ENCODE measurements at regions not wholly inside any gene's neighbourhood (a gene's known extent, or its start where the extent isn't known, plus 50 kb on each side); places are given as distances from the start of the nearest gene placed in this dataset.
A peak's percentile ranks its signal among the peaks of the same experiment; 100 is the strongest.

GRCh38 chr5:35320029-35320428, 89.7 kb upstream of the PRLR start:
- no peak overlapping the region for H3K4me3 ChIP-seq
- no peaks in the 10 kb centered on the region for H3K27me3 ChIP-seq
- ATAC-seq, result no peak
- H3K9me3 ChIP-seq, result no peaks in the 10 kb centered on the region
- H3K27ac ChIP-seq, result no peak overlapping the region
- H3K4me1 ChIP-seq, result no peaks in the 10 kb centered on the region
- intact Hi-C loops (cut with DNase I), result no loop called here
- H3K36me3 ChIP-seq, result no peaks in the 10 kb centered on the region
- no peak for DNase-seq
- TF ChIP-seq CTCF (IDR thresholded peaks at IDR 0.05), result no peak

DNA sequence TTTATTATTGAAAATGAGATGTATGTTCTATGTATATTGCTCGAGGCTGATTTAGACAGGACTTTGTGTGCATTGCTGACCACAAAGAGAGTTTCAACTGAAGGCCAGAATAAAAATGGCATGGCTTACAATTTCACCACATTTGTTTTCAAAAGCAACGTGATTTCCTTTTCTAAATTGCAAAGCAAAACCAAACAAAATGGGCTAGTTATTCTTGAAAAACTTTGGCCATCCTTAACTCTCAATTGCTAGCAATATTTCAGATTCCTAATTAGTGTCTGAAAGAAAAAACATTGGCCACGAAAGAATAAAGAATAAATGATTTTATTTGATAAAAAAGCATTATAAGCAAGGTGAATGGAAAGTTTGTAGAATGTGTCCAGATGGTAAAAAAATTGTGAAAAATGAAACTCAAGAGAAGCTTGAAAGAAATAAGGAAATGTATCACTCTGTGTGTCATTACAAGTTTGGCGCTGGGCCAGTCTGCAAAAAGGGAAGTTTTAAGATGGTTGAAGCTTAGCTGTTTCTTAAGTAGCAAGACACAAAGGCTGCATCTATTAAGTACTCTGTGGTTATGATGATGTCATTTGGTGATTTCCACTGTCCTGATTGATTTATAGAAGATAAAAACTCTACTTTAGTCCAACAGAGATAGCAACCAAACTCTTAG, 89.2 kb upstream of the PRLR start:
- H3K36me3 ChIP-seq, result no peaks in the 10 kb centered on the region
- no peak for DNase-seq
- H3K27ac ChIP-seq, result no peak overlapping the region
- no peaks in the 10 kb centered on the region for H3K9me3 ChIP-seq
- no peak for TF ChIP-seq CTCF (IDR thresholded peaks at IDR 0.05)
- no peaks in the 10 kb centered on the region for H3K27me3 ChIP-seq
- no peaks in the 10 kb centered on the region for H3K4me1 ChIP-seq
- ATAC-seq, result peak; percentile 77
- no peak overlapping the region for H3K4me3 ChIP-seq
- intact Hi-C loops (cut with DNase I), result no loop called here

DNA sequence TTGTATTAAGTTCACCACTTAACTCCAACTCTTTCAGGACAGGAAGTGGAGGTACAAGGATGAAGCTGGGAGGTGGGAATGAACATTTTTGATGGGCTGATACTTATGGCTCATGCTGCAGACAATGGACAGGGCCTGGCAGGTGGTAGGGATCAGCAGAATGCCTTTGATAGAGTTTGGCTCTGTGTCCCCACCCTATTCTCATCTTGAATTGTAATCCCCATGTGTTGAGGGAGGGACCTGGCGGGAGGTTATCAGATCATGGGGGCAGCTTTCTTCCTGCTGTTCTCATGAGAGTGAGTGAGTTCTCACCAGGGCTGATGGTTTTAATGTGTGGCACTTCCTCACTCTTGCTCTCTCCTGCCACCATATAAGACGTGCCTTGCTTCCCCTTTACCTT, 87.3 kb upstream of the PRLR start:
- H3K27me3 ChIP-seq, result no peaks in the 10 kb centered on the region
- H3K36me3 ChIP-seq, result no peaks in the 10 kb centered on the region
- intact Hi-C loops (cut with DNase I), result no loop called here
- DNase-seq, result no peak
- H3K9me3 ChIP-seq, result no peaks in the 10 kb centered on the region
- TF ChIP-seq CTCF (IDR thresholded peaks at IDR 0.05), result no peak
- H3K4me3 ChIP-seq, result no peak overlapping the region
- no peak for ATAC-seq
- H3K4me1 ChIP-seq, result no peaks in the 10 kb centered on the region
- no peak overlapping the region for H3K27ac ChIP-seq

- no peak for TF ChIP-seq CTCF (IDR thresholded peaks at IDR 0.05)
- no peak for DNase-seq
- intact Hi-C loops (cut with DNase I), result no loop called here
- no peaks in the 10 kb centered on the region for H3K27me3 ChIP-seq
- H3K27ac ChIP-seq, result no peak overlapping the region
- H3K36me3 ChIP-seq, result no peaks in the 10 kb centered on the region
- no peaks in the 10 kb centered on the region for H3K9me3 ChIP-seq
- H3K4me1 ChIP-seq, result no peaks in the 10 kb centered on the region
- no peak for ATAC-seq
- H3K4me3 ChIP-seq, result no peak overlapping the region
Observed at GRCh38 chr5:35316611-35317274, 86.5 kb upstream of the PRLR start.

GRCh38 chr5:35313291-35313690, 83.0 kb upstream of the PRLR start:
- no peak for ATAC-seq

More at GRCh38 chr5:35313291-35313690, 83.0 kb upstream of the PRLR start:
- TF ChIP-seq CTCF (IDR thresholded peaks at IDR 0.05), result no peak
- Histone ChIP-seq H3K4me1 (no peaks in the 10 kb centered on the region), H3K36me3 (no peaks in the 10 kb centered on the region), H3K9me3 (no peaks in the 10 kb centered on the region), H3K27me3 (no peaks in the 10 kb centered on the region), H3K4me3 (no peak overlapping the region), H3K27ac (no peak overlapping the region)
- DNase-seq, result no peak
- intact Hi-C loops (cut with DNase I), result no loop called here
